ENCODE measurements at regions not wholly inside any gene's neighbourhood (a gene's known extent, or its start where the extent isn't known, plus 50 kb on each side); places are given as distances from the start of the nearest gene placed in this dataset.
A peak's percentile ranks its signal among the peaks of the same experiment; 100 is the strongest.
"Not testable (repeated sequence)": the region's sequence is repeated elsewhere in the genome, so short reads cannot be mapped to it uniquely, and the experiment has no call there.

DNA sequence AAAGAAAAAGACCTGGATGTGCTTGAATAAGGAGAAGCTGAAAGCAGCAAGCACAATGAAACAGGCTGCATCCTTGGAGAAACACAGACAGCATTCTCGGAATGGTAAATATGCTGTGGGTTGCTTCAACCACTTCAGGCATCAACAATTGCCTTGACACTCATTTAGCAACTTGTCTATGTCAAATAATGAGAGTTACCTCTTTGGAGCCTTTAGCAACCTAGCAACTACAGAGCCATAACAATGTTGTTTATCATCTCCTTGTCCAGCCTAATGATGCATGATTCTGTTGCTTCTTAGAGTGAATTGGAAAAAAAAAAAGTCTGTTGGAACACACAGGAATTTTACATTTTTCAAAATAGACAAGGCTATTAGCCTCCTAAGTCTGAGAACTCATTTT lies 410.6 kb downstream of the PIK3C3 start:
- no peak overlapping the region for H3K14ac ChIP-seq (ENCODE audit: low read length in 2 of 2)
- H4K91ac ChIP-seq (ENCODE audit: low read length): no peak overlapping the region
- no peak overlapping the region for H3K23ac ChIP-seq (ENCODE audit: low read length in 2 of 2)
- H2AFZ ChIP-seq (ENCODE audit: low read depth, low read length): no peak overlapping the region
- H3K9me3 ChIP-seq (ENCODE audit: control insufficient read depth, low read length): no peaks in the 10 kb centered on the region
- H3K4ac ChIP-seq (ENCODE audit: low read depth in 1 of 2, low read length in 2 of 2): no peak overlapping the region
- no peaks in the 10 kb centered on the region for H3K4me1 ChIP-seq (ENCODE audit: control insufficient read depth, insufficient read depth, low read depth, low read length)
- peak; percentile 29 for DNase-seq
- no peak overlapping the region for H3K18ac ChIP-seq (ENCODE audit: low read depth in 1 of 2, low read length in 2 of 2)
- H3K9ac ChIP-seq (ENCODE audit: low read length): no peak overlapping the region
- no peaks in the 10 kb centered on the region for H3K36me3 ChIP-seq (ENCODE audit: control insufficient read depth in 1 of 2, insufficient read depth in 2 of 2, low read depth in 1 of 2, low read length in 2 of 2)
- H2BK15ac ChIP-seq (ENCODE audit: low read depth, poor library complexity, severe bottlenecking): no peak overlapping the region
- no peak overlapping the region for H3K27ac ChIP-seq (ENCODE audit: low read length, poor library complexity, severe bottlenecking)
- H3K27me3 ChIP-seq (ENCODE audit: control insufficient read depth in 1 of 2, insufficient read depth in 1 of 2, low read length in 2 of 2): no peaks in the 10 kb centered on the region
- no peak overlapping the region for H2BK5ac ChIP-seq (ENCODE audit: low read depth, low read length, poor library complexity, severe bottlenecking)
- no peak overlapping the region for H2BK120ac ChIP-seq (ENCODE audit: low read depth, low read length)
- no peak overlapping the region for H2AK5ac ChIP-seq (ENCODE audit: low read length, severe bottlenecking)
- H3K4me3 ChIP-seq (ENCODE audit: insufficient read depth in 1 of 2, low read depth in 1 of 2, low read length in 2 of 2): no peak overlapping the region
- WGBS: 82% methylated on average over 1 of the region's 1 CpG
- no peak overlapping the region for H4K8ac ChIP-seq (ENCODE audit: low read length)
- no peak overlapping the region for H3K4me2 ChIP-seq (ENCODE audit: low read length, poor library complexity, severe bottlenecking)
- H2BK12ac ChIP-seq (ENCODE audit: low read length in 2 of 2): no peak overlapping the region
- H3K79me1 ChIP-seq (replicated peaks; ENCODE audit: low read length, poor library complexity, severe bottlenecking): no peaks in the 10 kb centered on the region

DNA sequence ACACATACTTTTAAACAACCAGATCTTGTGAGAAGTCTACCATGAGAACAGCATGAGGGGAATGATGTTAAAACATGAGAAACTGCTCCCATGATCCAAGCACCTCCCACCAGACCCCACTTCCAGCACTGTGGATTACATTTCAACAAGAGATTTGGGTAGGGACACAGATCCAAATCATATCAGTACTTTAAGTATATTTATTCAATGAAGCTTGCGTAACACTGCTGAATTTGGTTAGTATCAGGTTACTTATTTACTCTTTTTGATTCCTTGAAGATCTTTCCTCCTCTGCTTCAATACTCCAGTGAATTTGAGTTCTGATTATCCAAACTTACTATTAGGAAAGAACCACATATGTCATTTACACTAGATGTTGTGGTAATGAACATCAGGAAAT lies 418.6 kb downstream of the PIK3C3 start:
- Histone ChIP-seq H3K23ac (ENCODE audit: low read length in 2 of 2) (no peak overlapping the region), H4K8ac (ENCODE audit: low read length) (no peak overlapping the region)
- whole genome bisulfite sequencing: no CpG with 5 or more reads among the region's 1 CpG

DNA sequence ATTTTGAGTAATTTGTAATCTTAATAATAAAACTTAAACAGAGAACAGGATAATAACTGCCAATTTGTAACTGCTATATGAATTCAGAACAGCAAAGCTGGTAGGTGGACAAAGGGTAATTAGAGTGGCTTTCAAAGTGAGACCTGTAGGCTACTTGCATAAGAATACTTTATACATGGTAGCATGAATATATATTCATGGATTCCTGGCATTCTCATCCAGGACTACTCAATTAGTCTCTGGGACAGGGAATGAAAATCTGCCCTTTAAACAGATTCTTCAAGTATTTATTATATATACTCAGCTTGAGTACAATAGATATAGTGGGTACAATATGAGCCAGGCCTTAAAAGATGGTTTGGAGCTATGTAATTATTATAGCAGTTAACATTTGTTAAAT lies 419.9 kb downstream of the PIK3C3 start:
- Histone ChIP-seq H4K91ac (ENCODE audit: low read length) (no peak overlapping the region), H3K4ac (ENCODE audit: low read depth in 1 of 2, low read length in 2 of 2) (no peak overlapping the region), H3K79me1 (replicated peaks; ENCODE audit: low read length, poor library complexity, severe bottlenecking) (no peaks in the 10 kb centered on the region), H3K4me2 (ENCODE audit: low read length, poor library complexity, severe bottlenecking) (no peak overlapping the region), H3K9ac (ENCODE audit: low read length) (no peak overlapping the region), H2BK120ac (ENCODE audit: low read depth, low read length) (no peak overlapping the region), H2AK5ac (ENCODE audit: low read length, severe bottlenecking) (no peak overlapping the region), H3K4me1 (ENCODE audit: control insufficient read depth, insufficient read depth, low read depth, low read length) (no peaks in the 10 kb centered on the region), H3K18ac (ENCODE audit: low read depth in 1 of 2, low read length in 2 of 2) (no peak overlapping the region), H2AFZ (ENCODE audit: low read depth, low read length) (no peak overlapping the region), H3K14ac (ENCODE audit: low read length in 2 of 2) (no peak overlapping the region), H3K23ac (ENCODE audit: low read length in 2 of 2) (no peak overlapping the region), H2BK12ac (ENCODE audit: low read length in 2 of 2) (no peak overlapping the region), H3K27ac (ENCODE audit: low read length, poor library complexity, severe bottlenecking) (no peak overlapping the region), H3K9me3 (ENCODE audit: control insufficient read depth, low read length) (no peaks in the 10 kb centered on the region), H4K8ac (ENCODE audit: low read length) (no peak overlapping the region), H3K4me3 (ENCODE audit: insufficient read depth in 1 of 2, low read depth in 1 of 2, low read length in 2 of 2) (no peak overlapping the region), H3K36me3 (ENCODE audit: control insufficient read depth in 1 of 2, insufficient read depth in 2 of 2, low read depth in 1 of 2, low read length in 2 of 2) (no peaks in the 10 kb centered on the region), H2BK5ac (ENCODE audit: low read depth, low read length, poor library complexity, severe bottlenecking) (no peak overlapping the region), H3K27me3 (ENCODE audit: control insufficient read depth in 1 of 2, insufficient read depth in 1 of 2, low read length in 2 of 2) (no peaks in the 10 kb centered on the region), H2BK15ac (ENCODE audit: low read depth, poor library complexity, severe bottlenecking) (no peak overlapping the region)
- no peak for DNase-seq

More for the DNA sequence above, 418.6 kb downstream of the PIK3C3 start:
- H3K14ac ChIP-seq (ENCODE audit: low read length in 2 of 2): no peak overlapping the region
- H3K9ac ChIP-seq (ENCODE audit: low read length): no peak overlapping the region
- H3K27me3 ChIP-seq (ENCODE audit: control insufficient read depth in 1 of 2, insufficient read depth in 1 of 2, low read length in 2 of 2): no peaks in the 10 kb centered on the region
- H3K4me2 ChIP-seq (ENCODE audit: low read length, poor library complexity, severe bottlenecking): no peak overlapping the region
- H2BK15ac ChIP-seq (ENCODE audit: low read depth, poor library complexity, severe bottlenecking): no peak overlapping the region
- H3K4ac ChIP-seq (ENCODE audit: low read depth in 1 of 2, low read length in 2 of 2): no peak overlapping the region
- H3K79me1 ChIP-seq (replicated peaks; ENCODE audit: low read length, poor library complexity, severe bottlenecking): no peaks in the 10 kb centered on the region
- H3K4me1 ChIP-seq (ENCODE audit: control insufficient read depth, insufficient read depth, low read depth, low read length): no peaks in the 10 kb centered on the region
- H3K18ac ChIP-seq (ENCODE audit: low read depth in 1 of 2, low read length in 2 of 2): no peak overlapping the region
- DNase-seq: no peak
- H3K4me3 ChIP-seq (ENCODE audit: insufficient read depth in 1 of 2, low read depth in 1 of 2, low read length in 2 of 2): no peak overlapping the region
- H2BK12ac ChIP-seq (ENCODE audit: low read length in 2 of 2): no peak overlapping the region
- H2AK5ac ChIP-seq (ENCODE audit: low read length, severe bottlenecking): no peak overlapping the region
- no peak overlapping the region for H2AFZ ChIP-seq (ENCODE audit: low read depth, low read length)
- H2BK5ac ChIP-seq (ENCODE audit: low read depth, low read length, poor library complexity, severe bottlenecking): no peak overlapping the region
- H2BK120ac ChIP-seq (ENCODE audit: low read depth, low read length): no peak overlapping the region
- no peaks in the 10 kb centered on the region for H3K36me3 ChIP-seq (ENCODE audit: control insufficient read depth in 1 of 2, insufficient read depth in 2 of 2, low read depth in 1 of 2, low read length in 2 of 2)
- H3K9me3 ChIP-seq (ENCODE audit: control insufficient read depth, low read length): no peaks in the 10 kb centered on the region
- no peak overlapping the region for H3K27ac ChIP-seq (ENCODE audit: low read length, poor library complexity, severe bottlenecking)
- H4K91ac ChIP-seq (ENCODE audit: low read length): no peak overlapping the region

DNA sequence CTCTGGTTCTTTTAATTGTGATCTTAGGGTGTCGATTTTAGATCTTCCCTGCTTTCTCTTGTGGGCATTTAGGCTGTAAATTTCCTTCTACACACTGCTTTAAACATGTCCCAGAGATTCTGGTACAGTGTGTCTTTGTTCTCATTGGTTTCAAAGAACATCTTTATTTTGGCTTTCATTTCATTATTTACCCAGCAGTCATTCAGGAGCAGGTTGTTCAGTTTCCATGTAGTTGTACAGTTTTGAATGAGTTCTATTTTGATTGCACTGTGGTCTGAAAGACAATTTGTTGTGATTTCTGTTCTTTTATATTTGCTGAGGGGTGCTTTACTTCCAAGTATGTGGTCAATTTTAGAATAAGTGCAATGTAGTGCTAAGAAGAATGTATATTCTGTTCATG lies 423.8 kb downstream of the PIK3C3 start:
- not testable (repeated sequence) for H3K4me1 ChIP-seq (ENCODE audit: control insufficient read depth, insufficient read depth, low read depth, low read length); H3K4ac ChIP-seq (ENCODE audit: low read depth in 1 of 2, low read length in 2 of 2); H3K18ac ChIP-seq (ENCODE audit: low read depth in 1 of 2, low read length in 2 of 2); H2BK15ac ChIP-seq (ENCODE audit: low read depth, poor library complexity, severe bottlenecking); H3K27me3 ChIP-seq (ENCODE audit: control insufficient read depth in 1 of 2, insufficient read depth in 1 of 2, low read length in 2 of 2); H2AFZ ChIP-seq (ENCODE audit: low read depth, low read length); H3K14ac ChIP-seq (ENCODE audit: low read length in 2 of 2); H2AK5ac ChIP-seq (ENCODE audit: low read length, severe bottlenecking); H2BK120ac ChIP-seq (ENCODE audit: low read depth, low read length); H3K27ac ChIP-seq (ENCODE audit: low read length, poor library complexity, severe bottlenecking); H4K91ac ChIP-seq (ENCODE audit: low read length); H4K8ac ChIP-seq (ENCODE audit: low read length); H2BK5ac ChIP-seq (ENCODE audit: low read depth, low read length, poor library complexity, severe bottlenecking); H3K36me3 ChIP-seq (ENCODE audit: control insufficient read depth in 1 of 2, insufficient read depth in 2 of 2, low read depth in 1 of 2, low read length in 2 of 2); H3K4me2 ChIP-seq (ENCODE audit: low read length, poor library complexity, severe bottlenecking); H3K4me3 ChIP-seq (ENCODE audit: insufficient read depth in 1 of 2, low read depth in 1 of 2, low read length in 2 of 2); H3K9ac ChIP-seq (ENCODE audit: low read length); H3K9me3 ChIP-seq (ENCODE audit: control insufficient read depth, low read length); DNase-seq; H3K23ac ChIP-seq (ENCODE audit: low read length in 2 of 2); H2BK12ac ChIP-seq (ENCODE audit: low read length in 2 of 2); H3K79me1 ChIP-seq (replicated peaks; ENCODE audit: low read length, poor library complexity, severe bottlenecking)
- no CpG with 5 or more reads among the region's 1 CpG for whole genome bisulfite sequencing

All from mesenchymal stem cell (in vitro differentiated cells and primary cell).